IMR-90 (cell line): ENCODE measurements at regions not wholly inside any gene's neighbourhood (a gene's known extent, or its start where the extent isn't known, plus 50 kb on each side); places are given as distances from the start of the nearest gene placed in this dataset.

Experiments used
- ATAC-seq: fragments of 200-7000 bp; cut with Tn5 transposase; 2 replicates; pipeline ENCODE4 v1.9.1; 2020; ENCODE audit warnings: low read depth, mild to moderate bottlenecking, moderate library complexity
- BruUV-seq: library from RNA; stranded (reverse); fragments of 400-500 nt; replicated peaks from 2 replicates; lab custom pipeline; 2021; lab: Mats Ljungman, UMichigan
- CTCF ChIA-PET: fragments of 300-600 bp; formaldehyde crosslinking; extraction: SDS; loops from one replicate; lab custom pipeline; 2021; ENCODE audit warnings: antibody characterized with exemption; lab: Yijun Ruan, JAX
- POLR2A ChIA-PET: fragments of 300-600 bp; sonication (Branson Sonifier 250); formaldehyde crosslinking; loops from one replicate; lab custom pipeline; 2022; ENCODE audit warnings: antibody characterized with exemption; ENCODE audit not compliant: unreplicated experiment; lab: Charles Lee
- DNase-seq: peaks from one replicate; pipeline ENCODE4 v3.0.0; 2013
- H2AFZ ChIP-seq: replicated peaks from 2 replicates; pipeline ENCODE3; 2013; ENCODE audit warnings: low read length, mild to moderate bottlenecking; ENCODE audit not compliant: poor library complexity
- H2AK5ac ChIP-seq: 2 replicates; pipeline ENCODE4 v1.6.1; 2013; ENCODE audit warnings: low read depth, low read length, inconsistent platforms
- H2AK9ac ChIP-seq: replicated peaks from 2 replicates; pipeline ENCODE3; 2013; ENCODE audit warnings: mild to moderate bottlenecking, low read depth, low read length, moderate library complexity; ENCODE audit not compliant: poor library complexity
- H2BK120ac ChIP-seq: 2 replicates; pipeline ENCODE4 v1.6.1; 2013; ENCODE audit warnings: low read depth, low read length, inconsistent platforms
- H2BK15ac ChIP-seq: 3 replicates; pipeline ENCODE4 v1.6.1; 2013; ENCODE audit warnings: low read depth, low read length, inconsistent platforms
- H2BK20ac ChIP-seq: 2 replicates; pipeline ENCODE4 v1.6.1; 2013; ENCODE audit warnings: low read depth, mild to moderate bottlenecking, inconsistent platforms, low read length, moderate library complexity
- H2BK5ac ChIP-seq: 2 replicates; pipeline ENCODE4 v1.6.1; 2013; ENCODE audit warnings: mild to moderate bottlenecking, low read depth, low read length, inconsistent platforms; ENCODE audit not compliant: poor library complexity, severe bottlenecking
- H3K14ac ChIP-seq: replicated peaks from 2 replicates; pipeline ENCODE4 v1.6.1; 2013; ENCODE audit warnings: low read depth, low read length, inconsistent platforms
- H3K18ac ChIP-seq: 2 replicates; pipeline ENCODE4 v1.6.1; 2013; ENCODE audit warnings: low read depth, low read length, control low read depth
- H3K23ac ChIP-seq: 2 replicates; pipeline ENCODE4 v1.6.1; 2013; ENCODE audit warnings: low read depth, low read length, inconsistent platforms
- H3K27ac ChIP-seq: 2 replicates; pipeline ENCODE4 v1.5.1; 2013; ENCODE audit warnings: mild to moderate bottlenecking, control low read depth, low read length; ENCODE audit not compliant: insufficient read depth
- H3K27me3 ChIP-seq: 2 replicates; pipeline ENCODE4 v1.6.1; 2013; ENCODE audit warnings: low read length; ENCODE audit not compliant: control insufficient read depth, insufficient read depth
- H3K36me3 ChIP-seq: 2 replicates; pipeline ENCODE4 v1.6.1; 2013; ENCODE audit warnings: low read length, mixed read lengths; ENCODE audit not compliant: control insufficient read depth, insufficient read depth
- H3K4ac ChIP-seq: 2 replicates; pipeline ENCODE4 v1.6.1; 2013; ENCODE audit warnings: low read depth, low read length, inconsistent platforms
- H3K4me1 ChIP-seq: 2 replicates; pipeline ENCODE4 v1.6.1; 2013; ENCODE audit warnings: low read length, mixed read lengths; ENCODE audit not compliant: control insufficient read depth, insufficient read depth
- H3K4me2 ChIP-seq: 2 replicates; pipeline ENCODE4 v1.6.1; 2013; ENCODE audit warnings: low read depth, mild to moderate bottlenecking, control low read depth, low read length, moderate library complexity
- H3K4me3 ChIP-seq: 2 replicates; pipeline ENCODE4 v1.5.1; 2013; ENCODE audit warnings: low read depth, mild to moderate bottlenecking, control low read depth, low read length, moderate library complexity; ENCODE audit not compliant: insufficient read depth
- H3K56ac ChIP-seq: 2 replicates; pipeline ENCODE4 v1.6.1; 2013; ENCODE audit warnings: low read length, inconsistent platforms; ENCODE audit not compliant: insufficient read depth; ENCODE audit errors: extremely low read depth
- H3K79me1 ChIP-seq, 2 experiments: 2 replicates each; pipeline ENCODE4 v1.6.1; 2013; ENCODE audit warnings: low read length in 2 of 2, inconsistent platforms in 1 of 2, low read depth in 1 of 2
- H3K9ac ChIP-seq: 2 replicates; pipeline ENCODE4 v1.6.1; 2013; ENCODE audit warnings: low read depth, low read length, control low read depth
- H3K9me1 ChIP-seq: 2 replicates; pipeline ENCODE4 v1.6.1; 2013; ENCODE audit warnings: low read length, inconsistent platforms; ENCODE audit not compliant: insufficient read depth
- H3K9me3 ChIP-seq: 2 replicates; pipeline ENCODE4 v1.6.1; 2013; ENCODE audit warnings: low read length; ENCODE audit not compliant: control insufficient read depth, insufficient read depth
- H4K20me1 ChIP-seq: 2 replicates; pipeline ENCODE4 v1.6.1; 2013; ENCODE audit warnings: low read length, inconsistent platforms; ENCODE audit not compliant: insufficient read depth
- H4K5ac ChIP-seq: 2 replicates; pipeline ENCODE4 v1.6.1; 2013; ENCODE audit warnings: mild to moderate bottlenecking, low read depth, low read length, control low read depth
- H4K8ac ChIP-seq, 2 experiments: 2 replicates each; pipeline ENCODE4 v1.6.1; 2013; ENCODE audit warnings: low read depth in 2 of 2, low read length in 2 of 2, control low read depth in 1 of 2, inconsistent platforms in 1 of 2
- H4K91ac ChIP-seq: 2 replicates; pipeline ENCODE4 v1.6.1; 2013; ENCODE audit warnings: low read depth, low read length, inconsistent platforms; ENCODE audit not compliant: insufficient read depth
- BHLHE40 ChIP-seq: fragments of 150-350 bp; IDR thresholded peaks from 2 replicates; pipeline ENCODE4 v1.6.1; 2016; ENCODE audit warnings: mild to moderate bottlenecking, low read depth, low read length
- CEBPB ChIP-seq: IDR thresholded peaks from 2 replicates; pipeline ENCODE4 v1.6.1; 2012; ENCODE audit warnings: low read depth, low read length, improper control_type of control experiment
- CHD1 ChIP-seq: IDR thresholded peaks from 2 replicates; pipeline ENCODE4 v1.6.1; 2012; ENCODE audit warnings: low read depth, low read length, improper control_type of control experiment
- FOS ChIP-seq: fragments of 150-350 bp; IDR thresholded peaks from 2 replicates; pipeline ENCODE4 v1.6.1; 2016; ENCODE audit warnings: low read depth, low read length
- MAFK ChIP-seq: IDR thresholded peaks from 2 replicates; pipeline ENCODE4 v1.6.1; 2012; ENCODE audit warnings: low read depth, low read length, improper control_type of control experiment
- MAZ ChIP-seq: IDR thresholded peaks from 2 replicates; pipeline ENCODE4 v1.6.1; 2012; ENCODE audit warnings: low read depth, mild to moderate bottlenecking, low read length, improper control_type of control experiment, moderate library complexity, borderline replicate concordance
- MXI1 ChIP-seq: IDR thresholded peaks from 2 replicates; pipeline ENCODE4 v1.6.1; 2012; ENCODE audit warnings: low read depth, mild to moderate bottlenecking, low read length, moderate library complexity, borderline replicate concordance
- NFE2L2 ChIP-seq: fragments of 150-350 bp; IDR thresholded peaks from 2 replicates; pipeline ENCODE4 v1.6.1; 2016; ENCODE audit warnings: low read depth, mild to moderate bottlenecking, low read length
- POLR2A ChIP-seq: IDR thresholded peaks from 2 replicates; pipeline ENCODE4 v1.6.1; 2012; ENCODE audit warnings: mild to moderate bottlenecking, low read depth, low read length
- RAD21 ChIP-seq: IDR thresholded peaks from 2 replicates; pipeline ENCODE4 v1.6.1; 2012; ENCODE audit warnings: low read length, improper control_type of control experiment
- RCOR1 ChIP-seq: IDR thresholded peaks from 2 replicates; pipeline ENCODE4 v1.6.1; 2012; ENCODE audit warnings: mild to moderate bottlenecking, low read length, improper control_type of control experiment; ENCODE audit not compliant: insufficient replicate concordance
- SMC3 ChIP-seq: fragments of 150-350 bp; IDR thresholded peaks from 2 replicates; pipeline ENCODE4 v1.6.1; 2016; ENCODE audit warnings: low read depth, mild to moderate bottlenecking, antibody characterized with exemption, low read length, moderate library complexity
- WGBS, 2 experiments: methylation state at CpG; one replicate each; pipeline versions ENCODE4 v1.1.5 to v1.1.7; 2013; ENCODE audit warnings: missing lambda C conversion rate in 2 of 2; ENCODE audit not compliant: insufficient read length in 1 of 2; ENCODE audit errors: extremely low coverage in 2 of 2; 5-methylcytosine and 5-hydroxymethylcytosine counted together
- dilution Hi-C: fragments of 300-500 bp; cut with HindIII; formaldehyde crosslinking; loops from one replicate; pipeline ENCODE4 v1.14.3; 2018; ENCODE audit warnings: low sequenced_read_pairs; ENCODE audit not compliant: unreplicated experiment
- in situ Hi-C: fragments of 300-500 bp; cut with MboI; formaldehyde crosslinking; loops from 3 replicates; pipeline ENCODE4 v1.14.3; 2019; ENCODE audit warnings: low sequenced_read_pairs, inconsistent platforms, mixed read lengths
- intact Hi-C: fragments of 100-400 bp; cut with micrococcal nuclease; formaldehyde crosslinking; loops from 2 replicates; pipeline ENCODE4 v1.10.0; 2022
- TF ChIP-seq, protein P1 (sequence below): fragments of 150-350 bp; IDR thresholded peaks from 2 replicates; pipeline ENCODE4 v1.6.1; 2016; ENCODE audit warnings: low read depth, mild to moderate bottlenecking, low read length, moderate library complexity, borderline replicate concordance
- TF ChIP-seq, protein P2 (sequence below): conservative IDR thresholded peaks from 2 replicates; pipeline ENCODE4 v1.5.1; 2012; ENCODE audit warnings: mild to moderate bottlenecking, low read depth, low read length, improper control_type of control experiment

DNA sequence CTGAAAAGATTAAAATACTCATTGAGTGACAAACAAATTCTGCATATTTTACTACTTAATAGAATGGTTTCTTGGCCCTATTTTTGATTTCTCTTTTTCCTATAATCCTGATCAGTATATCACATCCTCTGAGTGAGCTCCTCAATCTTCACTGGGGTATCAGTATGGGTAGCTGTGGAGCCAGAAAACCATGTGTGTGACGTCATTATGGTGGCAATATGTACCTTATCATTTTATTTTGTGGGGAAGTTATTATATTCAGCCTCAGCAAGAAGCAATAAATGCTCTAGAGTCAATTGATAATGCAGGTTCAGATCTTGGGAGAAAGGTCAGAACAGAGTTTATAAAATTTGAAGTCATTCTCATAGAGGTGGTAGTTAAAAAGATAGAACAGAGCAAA, 1135.7 kb upstream of the CADM2 start:
- BruUV-seq = no TSS peak
- intact Hi-C loops = no loop called here

More for the DNA sequence above, 1135.7 kb upstream of the CADM2 start:
- ChIA-PET POLR2A (no interaction called here), CTCF (no interaction called here)
- dilution Hi-C loops (no loop called here), in situ Hi-C loops (no loop called here)
- no peak overlapping the region for H3K23ac ChIP-seq
- no CpG with 5 or more reads among the region's 1 CpG for WGBS, 2 experiments
- H2AFZ ChIP-seq = no peak overlapping the region
- no peak overlapping the region for H3K18ac ChIP-seq
- H3K9me3 ChIP-seq = no peaks in the 10 kb centered on the region
- no peak overlapping the region for H2BK5ac ChIP-seq
- H3K4me1 ChIP-seq = no peaks in the 10 kb centered on the region
- TF ChIP-seq MXI1 (no peak), RCOR1 (no peak), MAZ (no peak), CHD1 (no peak), BHLHE40 (no peak), MAFK (no peak), RAD21 (no peak), SMC3 (no peak), CEBPB (no peak), POLR2A (no peak), FOS (no peak), NFE2L2 (no peak)
- TF ChIP-seq, protein P1, sequence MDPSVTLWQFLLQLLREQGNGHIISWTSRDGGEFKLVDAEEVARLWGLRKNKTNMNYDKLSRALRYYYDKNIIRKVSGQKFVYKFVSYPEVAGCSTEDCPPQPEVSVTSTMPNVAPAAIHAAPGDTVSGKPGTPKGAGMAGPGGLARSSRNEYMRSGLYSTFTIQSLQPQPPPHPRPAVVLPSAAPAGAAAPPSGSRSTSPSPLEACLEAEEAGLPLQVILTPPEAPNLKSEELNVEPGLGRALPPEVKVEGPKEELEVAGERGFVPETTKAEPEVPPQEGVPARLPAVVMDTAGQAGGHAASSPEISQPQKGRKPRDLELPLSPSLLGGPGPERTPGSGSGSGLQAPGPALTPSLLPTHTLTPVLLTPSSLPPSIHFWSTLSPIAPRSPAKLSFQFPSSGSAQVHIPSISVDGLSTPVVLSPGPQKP = no peak
- TF ChIP-seq, protein P2, sequence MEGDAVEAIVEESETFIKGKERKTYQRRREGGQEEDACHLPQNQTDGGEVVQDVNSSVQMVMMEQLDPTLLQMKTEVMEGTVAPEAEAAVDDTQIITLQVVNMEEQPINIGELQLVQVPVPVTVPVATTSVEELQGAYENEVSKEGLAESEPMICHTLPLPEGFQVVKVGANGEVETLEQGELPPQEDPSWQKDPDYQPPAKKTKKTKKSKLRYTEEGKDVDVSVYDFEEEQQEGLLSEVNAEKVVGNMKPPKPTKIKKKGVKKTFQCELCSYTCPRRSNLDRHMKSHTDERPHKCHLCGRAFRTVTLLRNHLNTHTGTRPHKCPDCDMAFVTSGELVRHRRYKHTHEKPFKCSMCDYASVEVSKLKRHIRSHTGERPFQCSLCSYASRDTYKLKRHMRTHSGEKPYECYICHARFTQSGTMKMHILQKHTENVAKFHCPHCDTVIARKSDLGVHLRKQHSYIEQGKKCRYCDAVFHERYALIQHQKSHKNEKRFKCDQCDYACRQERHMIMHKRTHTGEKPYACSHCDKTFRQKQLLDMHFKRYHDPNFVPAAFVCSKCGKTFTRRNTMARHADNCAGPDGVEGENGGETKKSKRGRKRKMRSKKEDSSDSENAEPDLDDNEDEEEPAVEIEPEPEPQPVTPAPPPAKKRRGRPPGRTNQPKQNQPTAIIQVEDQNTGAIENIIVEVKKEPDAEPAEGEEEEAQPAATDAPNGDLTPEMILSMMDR = no peak
- no peaks in the 10 kb centered on the region for H3K36me3 ChIP-seq
- no peaks in the 10 kb centered on the region for H3K79me1 ChIP-seq
- no peak overlapping the region for H3K27ac ChIP-seq
- H4K91ac ChIP-seq = no peak overlapping the region
- no peak overlapping the region for H3K4me3 ChIP-seq
- H3K56ac ChIP-seq = no peak overlapping the region
- H2BK20ac ChIP-seq = no peak overlapping the region
- no peak overlapping the region for H4K8ac ChIP-seq
- H2BK120ac ChIP-seq = no peak overlapping the region
- no peaks in the 10 kb centered on the region for H4K20me1 ChIP-seq
- ATAC-seq = no peak
- H2AK5ac ChIP-seq = no peak overlapping the region
- DNase-seq = no peak
- no peak overlapping the region for H3K14ac ChIP-seq
- H3K9ac ChIP-seq = no peak overlapping the region
- no peak overlapping the region for H2BK15ac ChIP-seq
- H3K4me2 ChIP-seq = no peak overlapping the region
- H3K9me1 ChIP-seq = no peaks in the 10 kb centered on the region
- no peak overlapping the region for H2AK9ac ChIP-seq
- no peaks in the 10 kb centered on the region for H3K27me3 ChIP-seq
- H3K4ac ChIP-seq = no peak overlapping the region
- H4K5ac ChIP-seq = no peak overlapping the region
